GM06990 (cell line): ENCODE measurements at regions not wholly inside any gene's neighbourhood (a gene's known extent, or its start where the extent isn't known, plus 50 kb on each side); places are given as distances from the start of the nearest gene placed in this dataset.

Experiments
- DNase-seq: peaks from one replicate; pipeline ENCODE4 v3.0.0-alpha.2; 2011; ENCODE audit not compliant: insufficient read length; ENCODE audit errors: extremely low read depth
- H3K27me3 ChIP-seq: replicated peaks from 2 replicates; pipeline ENCODE4 v1.6.0; 2011; ENCODE audit warnings: low read length; ENCODE audit not compliant: control insufficient read depth, insufficient read depth
- H3K36me3 ChIP-seq: 2 replicates; pipeline ENCODE4 v1.5.1; 2011; ENCODE audit warnings: low read length; ENCODE audit not compliant: control insufficient read depth, insufficient read depth
- H3K4me3 ChIP-seq: replicated peaks from 2 replicates; pipeline ENCODE4 v1.5.1; 2011; ENCODE audit warnings: low read depth, mild to moderate bottlenecking, control low read depth, low read length
- TF ChIP-seq, protein P1 (sequence below): IDR thresholded peaks from 2 replicates; pipeline ENCODE4 v1.5.1; 2011; ENCODE audit warnings: low read length, control low read depth, mild to moderate bottlenecking, inconsistent platforms; ENCODE audit not compliant: insufficient read depth, poor library complexity, severe bottlenecking

DNA sequence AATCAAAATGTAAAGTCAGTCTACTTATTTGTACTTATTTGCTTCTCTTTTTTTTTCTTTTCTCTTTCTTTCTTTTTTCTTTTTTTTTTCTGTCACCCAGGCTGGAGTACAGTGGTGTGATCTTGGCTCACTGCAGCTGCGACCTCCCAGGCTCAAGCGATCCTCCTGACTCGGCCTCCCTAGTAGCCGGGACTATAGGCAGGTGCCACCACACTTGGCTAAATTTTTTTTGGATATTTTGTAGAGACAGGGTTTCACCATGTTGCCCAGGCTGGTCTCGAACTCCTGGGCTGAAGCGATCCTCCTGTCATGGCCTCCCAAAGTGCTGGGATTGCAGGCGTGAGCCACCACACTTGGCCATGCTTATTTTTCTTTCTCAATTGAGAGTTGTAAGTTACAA, 98.8 kb upstream of the ZBTB40 start:
- TF ChIP-seq, protein P1, sequence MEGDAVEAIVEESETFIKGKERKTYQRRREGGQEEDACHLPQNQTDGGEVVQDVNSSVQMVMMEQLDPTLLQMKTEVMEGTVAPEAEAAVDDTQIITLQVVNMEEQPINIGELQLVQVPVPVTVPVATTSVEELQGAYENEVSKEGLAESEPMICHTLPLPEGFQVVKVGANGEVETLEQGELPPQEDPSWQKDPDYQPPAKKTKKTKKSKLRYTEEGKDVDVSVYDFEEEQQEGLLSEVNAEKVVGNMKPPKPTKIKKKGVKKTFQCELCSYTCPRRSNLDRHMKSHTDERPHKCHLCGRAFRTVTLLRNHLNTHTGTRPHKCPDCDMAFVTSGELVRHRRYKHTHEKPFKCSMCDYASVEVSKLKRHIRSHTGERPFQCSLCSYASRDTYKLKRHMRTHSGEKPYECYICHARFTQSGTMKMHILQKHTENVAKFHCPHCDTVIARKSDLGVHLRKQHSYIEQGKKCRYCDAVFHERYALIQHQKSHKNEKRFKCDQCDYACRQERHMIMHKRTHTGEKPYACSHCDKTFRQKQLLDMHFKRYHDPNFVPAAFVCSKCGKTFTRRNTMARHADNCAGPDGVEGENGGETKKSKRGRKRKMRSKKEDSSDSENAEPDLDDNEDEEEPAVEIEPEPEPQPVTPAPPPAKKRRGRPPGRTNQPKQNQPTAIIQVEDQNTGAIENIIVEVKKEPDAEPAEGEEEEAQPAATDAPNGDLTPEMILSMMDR: no peak
- no peaks in the 10 kb centered on the region for H3K36me3 ChIP-seq
- no peak overlapping the region for H3K4me3 ChIP-seq
- no peak for DNase-seq
- H3K27me3 ChIP-seq: peaks cover 3% of the 10 kb centered on the region

DNA sequence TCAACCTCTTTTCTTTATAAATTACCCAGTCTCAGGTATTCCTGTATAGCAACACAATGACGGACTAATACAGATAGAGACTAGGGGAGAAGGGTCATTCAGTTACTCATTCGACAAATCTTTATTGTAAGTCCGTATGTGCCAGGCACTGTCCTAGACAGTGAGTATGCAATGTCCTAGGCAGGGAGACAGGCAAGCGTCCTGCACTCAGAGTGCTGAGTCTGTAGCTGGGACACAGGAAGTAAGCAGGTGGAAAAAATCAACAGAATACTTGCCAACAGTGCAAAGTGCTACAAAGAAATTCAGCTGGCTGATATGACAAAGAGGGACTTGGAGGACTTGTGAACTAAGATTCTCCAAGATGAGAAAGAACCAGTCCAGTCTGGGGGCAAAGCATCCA, 92.2 kb upstream of the ZBTB40 start:
- TF ChIP-seq, protein P1: no peak
- DNase-seq: no peak
- no peaks in the 10 kb centered on the region for H3K36me3 ChIP-seq
- peaks cover 5% of the 10 kb centered on the region for H3K27me3 ChIP-seq
- no peak overlapping the region for H3K4me3 ChIP-seq

DNA sequence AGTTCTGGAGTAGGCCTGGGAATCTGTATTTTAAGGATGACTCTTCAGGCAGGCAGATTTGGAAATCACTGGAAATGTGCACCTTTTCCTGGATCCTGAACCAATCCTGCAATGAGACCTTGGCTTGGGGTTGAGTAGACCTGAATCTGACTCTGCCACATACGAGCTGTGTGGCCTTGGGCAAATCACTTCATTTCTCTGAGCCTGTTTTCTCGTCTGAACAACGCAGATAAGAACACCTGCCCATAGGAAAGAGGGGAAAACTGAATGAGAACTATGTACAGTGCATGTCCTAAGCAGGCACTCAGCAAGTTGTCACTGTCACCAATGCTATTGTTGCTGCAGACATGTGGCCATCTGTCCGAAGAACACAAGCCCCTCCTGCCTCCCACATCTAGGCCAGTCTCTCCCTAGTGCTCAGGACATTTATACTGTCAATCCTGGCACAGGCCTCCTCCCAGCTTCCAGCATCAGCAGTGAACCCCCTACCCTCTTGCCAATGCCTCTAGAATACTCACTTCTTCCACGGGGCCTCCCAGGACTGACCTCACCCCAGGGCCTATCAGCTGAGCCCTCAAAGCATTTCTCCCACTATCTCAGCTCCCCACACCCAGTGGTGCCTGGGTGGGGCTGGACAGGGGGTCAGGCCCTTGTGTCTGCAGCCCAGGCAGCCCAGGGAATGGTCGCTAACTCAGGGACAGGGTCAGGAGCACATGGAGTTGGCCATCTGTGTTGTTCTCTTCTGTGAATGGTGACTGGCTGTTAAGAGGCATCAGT, 88.8 kb upstream of the ZBTB40 start:
- Histone ChIP-seq H3K4me3 (no peak overlapping the region), H3K36me3 (no peaks in the 10 kb centered on the region), H3K27me3 (peaks cover 5% of the 10 kb centered on the region)
- no peak for DNase-seq
- TF ChIP-seq, protein P1: no peak

DNA sequence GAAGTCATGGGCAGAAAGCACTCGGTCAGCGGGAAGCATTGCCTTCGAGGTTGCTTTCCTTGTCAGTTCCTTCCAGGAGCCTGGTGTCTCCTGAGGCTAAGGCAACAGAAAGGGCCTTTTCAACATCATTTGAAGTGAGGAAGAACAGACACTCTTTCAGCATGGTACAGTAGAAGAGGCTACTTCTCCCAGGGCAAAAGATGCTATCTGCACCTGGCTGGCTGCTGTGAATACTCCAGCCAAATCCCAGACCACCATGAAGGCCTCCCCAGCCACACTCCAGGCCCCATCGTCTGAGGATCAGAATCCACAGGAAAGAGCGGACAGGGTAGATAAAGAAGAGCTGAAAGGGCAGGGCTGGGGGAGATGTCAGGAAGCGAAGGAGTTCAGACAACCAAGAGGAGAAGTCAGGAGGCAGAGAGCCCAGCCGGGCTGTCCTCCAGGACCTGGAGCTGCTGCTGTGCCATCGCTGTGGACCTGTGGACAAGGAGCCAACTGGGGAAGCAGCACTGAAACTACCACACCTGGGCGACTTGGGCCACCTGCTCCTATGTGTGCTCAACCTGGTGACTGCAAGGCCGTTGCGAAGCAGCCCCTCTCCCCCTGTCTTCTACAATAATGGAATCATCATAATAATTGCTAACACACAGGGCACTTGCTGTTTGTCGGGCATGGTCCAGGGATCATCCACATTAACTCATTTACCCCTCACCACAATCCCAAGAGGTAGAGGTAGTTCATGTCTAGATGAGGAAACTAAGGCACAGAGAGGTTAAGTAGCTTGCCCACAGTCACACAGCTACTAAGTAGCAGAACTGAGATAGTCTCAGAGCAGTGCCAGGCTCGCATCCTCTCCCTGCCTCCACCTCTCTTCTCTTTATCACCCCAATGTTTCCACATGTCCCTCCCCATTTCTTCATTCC, 88.0 kb upstream of the ZBTB40 start:
- Histone ChIP-seq H3K4me3 (no peak overlapping the region), H3K27me3 (peaks cover 5% of the 10 kb centered on the region), H3K36me3 (no peaks in the 10 kb centered on the region)
- TF ChIP-seq, protein P1: no peak
- no peak for DNase-seq

DNA sequence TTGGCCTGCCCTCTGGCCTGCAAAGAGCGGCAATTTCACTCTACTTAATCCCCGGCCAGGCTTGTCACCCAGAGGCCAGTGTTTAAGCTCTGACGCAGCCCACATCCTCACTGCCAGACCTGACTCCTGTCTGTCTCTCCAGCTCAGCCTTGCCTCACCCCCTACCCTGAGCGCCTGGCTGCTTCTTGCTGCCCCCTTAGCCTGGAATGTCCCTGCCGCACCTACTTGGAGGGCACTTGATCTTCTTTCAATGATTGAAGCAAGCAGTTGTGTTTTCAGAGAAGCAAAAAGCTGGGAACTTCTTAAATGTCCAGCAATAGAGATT, 87.4 kb upstream of the ZBTB40 start:
- TF ChIP-seq, protein P1: no peak
- Histone ChIP-seq H3K27me3 (peaks cover 5% of the 10 kb centered on the region), H3K4me3 (no peak overlapping the region), H3K36me3 (no peaks in the 10 kb centered on the region)
- DNase-seq: no peak
